Astrocyte (in vitro differentiated cells and primary cell): ENCODE measurements at regions not wholly inside any gene's neighbourhood (a gene's known extent, or its start where the extent isn't known, plus 50 kb on each side); places are given as distances from the start of the nearest gene placed in this dataset.

ENCODE experiments used
- DNase-seq: peaks from one replicate; pipeline ENCODE4 v3.0.0-alpha.2; 2010; ENCODE audit warnings: low read depth
- FAIRE-seq: peaks from 2 replicates; lab custom pipeline; 2011; peaks lifted over from hg19 to GRCh38; lab: Jason Lieb, UNC
- H2AFZ ChIP-seq: 2 replicates; pipeline ENCODE4 v1.6.0; 2012; ENCODE audit warnings: low read depth, low read length, inconsistent platforms
- H3K27ac ChIP-seq: 2 replicates; pipeline ENCODE4 v1.5.1; 2011; ENCODE audit warnings: low read depth, low read length, inconsistent platforms
- H3K27me3 ChIP-seq: 2 replicates; pipeline ENCODE4 v1.6.0; 2011; ENCODE audit warnings: low read length, inconsistent platforms; ENCODE audit not compliant: insufficient read depth
- H3K36me3 ChIP-seq: 2 replicates; pipeline ENCODE4 v1.5.1; 2011; ENCODE audit warnings: low read length, inconsistent platforms; ENCODE audit not compliant: insufficient read depth
- H3K4me1 ChIP-seq: 2 replicates; pipeline ENCODE4 v1.5.1; 2011; ENCODE audit warnings: low read length, inconsistent platforms; ENCODE audit not compliant: insufficient read depth
- H3K4me2 ChIP-seq: 2 replicates; pipeline ENCODE4 v1.6.0; 2012; ENCODE audit warnings: low read length, inconsistent platforms
- H3K4me3 ChIP-seq: 2 replicates; pipeline ENCODE4 v1.5.1; 2011; ENCODE audit warnings: low read depth, mild to moderate bottlenecking, low read length, inconsistent platforms; ENCODE audit not compliant: insufficient read depth
- H3K79me2 ChIP-seq: 2 replicates; pipeline ENCODE4 v1.6.0; 2012; ENCODE audit warnings: mild to moderate bottlenecking, low read length, inconsistent platforms; ENCODE audit not compliant: insufficient read depth
- H3K9ac ChIP-seq: 2 replicates; pipeline ENCODE4 v1.6.0; 2012; ENCODE audit warnings: mild to moderate bottlenecking, low read length, inconsistent platforms
- H3K9me3 ChIP-seq: 2 replicates; pipeline ENCODE4 v1.5.1; 2012; ENCODE audit warnings: low read depth, mild to moderate bottlenecking, low read length, inconsistent platforms; ENCODE audit not compliant: insufficient read depth
- H4K20me1 ChIP-seq: 2 replicates; pipeline ENCODE4 v1.6.0; 2012; ENCODE audit warnings: low read length, inconsistent platforms; ENCODE audit not compliant: insufficient read depth
- H3K27ac Mint-ChIP-seq: one replicate; pipeline ENCODE4 v1.8.0; 2021; ENCODE audit warnings: mild to moderate bottlenecking, mixed read lengths; ENCODE audit not compliant: unreplicated experiment
- H3K27me3 Mint-ChIP-seq: one replicate; pipeline ENCODE4 v1.8.0; 2021; ENCODE audit warnings: low read depth, mixed read lengths; ENCODE audit not compliant: unreplicated experiment
- H3K36me3 Mint-ChIP-seq: one replicate; pipeline ENCODE4 v1.8.0; 2021; ENCODE audit warnings: low read depth, mixed read lengths; ENCODE audit not compliant: unreplicated experiment
- H3K4me1 Mint-ChIP-seq: one replicate; pipeline ENCODE4 v1.8.0; 2021; ENCODE audit warnings: low read depth, mixed read lengths; ENCODE audit not compliant: unreplicated experiment
- H3K4me3 Mint-ChIP-seq: one replicate; pipeline ENCODE4 v1.8.0; 2021; ENCODE audit warnings: mild to moderate bottlenecking, moderate library complexity, mixed read lengths; ENCODE audit not compliant: unreplicated experiment
- H3K9me3 Mint-ChIP-seq: one replicate; pipeline ENCODE4 v1.8.0; 2021; ENCODE audit warnings: mild to moderate bottlenecking, mixed read lengths; ENCODE audit not compliant: unreplicated experiment
- CTCF ChIP-seq: IDR thresholded peaks from 2 replicates; pipeline ENCODE4 v1.5.1; 2011; ENCODE audit warnings: low read depth, mild to moderate bottlenecking, inconsistent platforms, low read length, moderate library complexity; ENCODE audit not compliant: insufficient read depth
- EZH2 ChIP-seq: IDR thresholded peaks from 2 replicates; pipeline ENCODE4 v1.6.1; 2012; ENCODE audit warnings: mild to moderate bottlenecking, low read length, inconsistent platforms; ENCODE audit not compliant: insufficient read depth

- Mint-ChIP-seq H3K27ac (no peak overlapping the region), H3K4me3 (no peak overlapping the region), H3K9me3 (peaks cover 14% of the 10 kb centered on the region), H3K4me1 (no peaks in the 10 kb centered on the region), H3K36me3 (no peaks in the 10 kb centered on the region), H3K27me3 (peaks cover 36% of the 10 kb centered on the region)
- DNase-seq (no peak), FAIRE-seq (no peak)
- H3K9me3 ChIP-seq: peaks cover 8% of the 10 kb centered on the region
- H3K79me2 ChIP-seq: no peaks in the 10 kb centered on the region
- H3K27ac ChIP-seq: no peak overlapping the region
- no peak for TF ChIP-seq EZH2
- TF ChIP-seq CTCF: no peak
- no peak overlapping the region for H3K4me3 ChIP-seq
- H3K4me1 ChIP-seq: no peaks in the 10 kb centered on the region
- peaks cover 16% of the 10 kb centered on the region for H3K27me3 ChIP-seq
- H3K4me2 ChIP-seq: no peak overlapping the region
- no peak overlapping the region for H2AFZ ChIP-seq
- H3K9ac ChIP-seq: no peak overlapping the region
- H3K36me3 ChIP-seq: no peaks in the 10 kb centered on the region
- no peaks in the 10 kb centered on the region for H4K20me1 ChIP-seq
Observed at GRCh38 chr17:77722366-77722765, 236.1 kb upstream of the TNRC6C start.

DNA sequence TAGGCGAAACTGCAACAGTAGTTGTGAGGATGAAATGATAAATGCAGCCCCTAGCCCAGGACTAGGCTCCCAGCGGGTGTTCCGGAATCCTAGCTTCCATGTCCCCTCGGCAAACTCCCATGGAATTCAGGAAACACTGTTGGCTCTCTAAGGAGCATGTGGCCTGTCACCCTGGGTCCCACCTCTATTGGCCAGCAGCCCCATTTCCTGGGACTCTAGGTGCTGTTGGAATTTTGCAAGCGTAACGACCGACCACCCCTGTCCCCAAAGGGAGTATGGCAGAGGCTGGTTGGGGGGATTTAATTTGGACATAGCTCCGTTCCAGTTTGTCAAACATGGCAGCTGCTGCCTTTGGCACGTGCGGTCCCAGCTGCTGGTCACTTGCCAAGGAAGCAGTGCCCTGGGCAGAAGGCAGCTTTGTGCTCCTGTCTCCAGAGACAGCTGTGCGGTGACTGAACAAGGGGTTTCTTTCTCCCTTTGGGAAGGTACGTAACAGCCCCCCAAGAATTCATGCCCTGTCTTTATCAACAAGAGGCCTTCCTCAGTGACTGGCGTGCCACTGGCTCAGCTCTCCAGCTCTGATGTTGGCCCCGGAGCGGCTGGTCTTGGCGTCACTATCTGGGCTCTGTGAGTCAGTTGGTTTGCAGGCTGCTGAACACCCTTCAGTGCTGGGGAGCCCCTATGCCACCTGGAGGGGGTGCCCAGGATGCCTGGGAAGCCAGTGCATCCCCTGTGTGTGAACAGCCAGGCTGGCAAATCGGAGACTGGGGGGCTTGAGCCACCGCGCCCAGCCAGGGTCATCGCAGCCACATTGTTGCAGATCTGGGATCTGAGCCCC is 235.2 kb upstream of the TNRC6C start:
- Histone ChIP-seq H2AFZ (no peak overlapping the region), H3K9me3 (peaks cover 6% of the 10 kb centered on the region), H3K27me3 (peaks cover 18% of the 10 kb centered on the region), H4K20me1 (no peaks in the 10 kb centered on the region), H3K4me2 (no peak overlapping the region), H3K36me3 (no peaks in the 10 kb centered on the region), H3K27ac (no peak overlapping the region), H3K9ac (no peak overlapping the region), H3K79me2 (no peaks in the 10 kb centered on the region), H3K4me1 (no peaks in the 10 kb centered on the region), H3K4me3 (no peak overlapping the region)
- FAIRE-seq: no peak
- H3K27ac Mint-ChIP-seq: no peak overlapping the region
- TF ChIP-seq EZH2 (no peak), CTCF (no peak)
- no peaks in the 10 kb centered on the region for H3K36me3 Mint-ChIP-seq
- H3K4me1 Mint-ChIP-seq: no peaks in the 10 kb centered on the region
- H3K27me3 Mint-ChIP-seq: peaks cover 43% of the 10 kb centered on the region
- H3K9me3 Mint-ChIP-seq: peaks cover 17% of the 10 kb centered on the region
- H3K4me3 Mint-ChIP-seq: no peak overlapping the region
- no peak for DNase-seq
